Activated T-helper 1 cell treated with anti-CD3 and anti-CD28 coated beads, Interleukin-12 subunit alpha, Interleukin-12 subunit beta, Interleukin-2, Interleukin-4 antibody, amounts not matched to agents 30 ng/mL and 10 ng/mL and 1 ng/mL, durations not matched to agents 14 hours and 24 hours and 36 hours (primary cell): ENCODE measurements at regions not wholly inside any gene's neighbourhood (a gene's known extent, or its start where the extent isn't known, plus 50 kb on each side); places are given as distances from the start of the nearest gene placed in this dataset.
"Not testable (repeated sequence)": the region's sequence is repeated elsewhere in the genome, so short reads cannot be mapped to it uniquely, and the experiment has no call there.

ENCODE experiments used
- DNase-seq: peaks from one replicate; pipeline ENCODE4 v3.0.0; 2021; ENCODE audit warnings: low spot score
- H3K27ac Mint-ChIP-seq: one replicate; pipeline ENCODE4 v1.8.0; 2021; ENCODE audit warnings: mild to moderate bottlenecking, mixed read lengths
- H3K27me3 Mint-ChIP-seq: one replicate; pipeline ENCODE4 v1.8.0; 2022; ENCODE audit warnings: mild to moderate bottlenecking, moderate library complexity, mixed read lengths; ENCODE audit not compliant: insufficient read depth
- H3K36me3 Mint-ChIP-seq: one replicate; pipeline ENCODE4 v1.8.0; 2021; ENCODE audit warnings: low read depth, mixed read lengths
- H3K4me1 Mint-ChIP-seq: one replicate; pipeline ENCODE4 v1.8.0; 2021; ENCODE audit warnings: low read depth, mixed read lengths
- H3K4me3 Mint-ChIP-seq: one replicate; pipeline ENCODE4 v1.8.0; 2021; ENCODE audit warnings: mild to moderate bottlenecking, moderate library complexity, mixed read lengths
- H3K9me3 Mint-ChIP-seq: one replicate; pipeline ENCODE4 v1.8.0; 2021; ENCODE audit warnings: mixed read lengths
- intact Hi-C: fragments of 100-400 bp; cut with micrococcal nuclease; formaldehyde crosslinking; loops from one replicate; pipeline ENCODE4 v1.15.1; 2024

- no peaks in the 10 kb centered on the region for H3K4me1 Mint-ChIP-seq
- intact Hi-C loops, result no loop called here
Measured at GRCh38 chr11:45000918-45001317, 50.2 kb upstream of the TP53I11 start.

GRCh38 chr11:45001466-45002165, 50.9 kb upstream of the TP53I11 start:
- intact Hi-C loops, result no loop called here
- Mint-ChIP-seq H3K9me3 (no peaks in the 10 kb centered on the region), H3K27me3 (peaks cover 25% of the 10 kb centered on the region), H3K27ac (no peak overlapping the region), H3K36me3 (no peaks in the 10 kb centered on the region), H3K4me1 (no peaks in the 10 kb centered on the region), H3K4me3 (no peak overlapping the region)
- no peak for DNase-seq

More at GRCh38 chr11:45000918-45001317, 50.2 kb upstream of the TP53I11 start:
- no peaks in the 10 kb centered on the region for H3K9me3 Mint-ChIP-seq
- H3K27ac Mint-ChIP-seq, result no peak overlapping the region
- no peaks in the 10 kb centered on the region for H3K36me3 Mint-ChIP-seq
- no peak for DNase-seq
- H3K27me3 Mint-ChIP-seq, result peaks cover 22% of the 10 kb centered on the region
- H3K4me3 Mint-ChIP-seq, result no peak overlapping the region

DNA sequence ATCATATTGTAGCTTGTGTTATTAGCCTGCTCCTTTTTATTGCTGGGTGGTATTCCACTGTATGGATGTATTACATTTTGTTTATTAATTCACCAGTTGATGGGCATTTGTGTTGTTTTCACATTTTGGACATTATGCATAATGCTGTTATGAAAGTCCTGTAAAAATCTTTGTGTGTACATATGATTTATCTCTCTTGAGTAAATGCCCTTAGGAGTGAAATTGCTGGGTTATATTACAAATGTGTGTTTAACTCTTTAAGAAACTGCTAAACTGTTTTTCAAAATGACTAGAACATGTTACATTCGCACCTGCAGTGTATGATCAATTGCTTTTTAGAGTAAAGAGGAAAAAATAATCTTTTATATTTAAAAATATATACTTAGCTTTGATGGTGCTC, 54.4 kb upstream of the TP53I11 start:
- Mint-ChIP-seq H3K36me3 (no peaks in the 10 kb centered on the region), H3K27ac (no peak overlapping the region), H3K4me3 (no peak overlapping the region), H3K27me3 (peaks cover 31% of the 10 kb centered on the region), H3K4me1 (no peaks in the 10 kb centered on the region), H3K9me3 (no peaks in the 10 kb centered on the region)
- DNase-seq, result no peak
- intact Hi-C loops, result no loop called here

- Mint-ChIP-seq H3K9me3 (no peaks in the 10 kb centered on the region), H3K27ac (no peak overlapping the region), H3K27me3 (peaks cover 29% of the 10 kb centered on the region), H3K36me3 (no peaks in the 10 kb centered on the region), H3K4me3 (no peak overlapping the region), H3K4me1 (no peaks in the 10 kb centered on the region)
- intact Hi-C loops, result no loop called here
- DNase-seq, result no peak
Measured at GRCh38 chr11:45007011-45007410, 56.3 kb upstream of the TP53I11 start.

- intact Hi-C loops, DNase-seq, H3K4me3 Mint-ChIP-seq, H3K4me1 Mint-ChIP-seq, H3K36me3 Mint-ChIP-seq, H3K27ac Mint-ChIP-seq: not testable (repeated sequence)
- Mint-ChIP-seq H3K27me3 (peaks cover 14% of the 10 kb centered on the region), H3K9me3 (peaks cover 16% of the 10 kb centered on the region)
Measured at GRCh38 chr11:45015983-45016382, 65.3 kb upstream of the TP53I11 start.

DNA sequence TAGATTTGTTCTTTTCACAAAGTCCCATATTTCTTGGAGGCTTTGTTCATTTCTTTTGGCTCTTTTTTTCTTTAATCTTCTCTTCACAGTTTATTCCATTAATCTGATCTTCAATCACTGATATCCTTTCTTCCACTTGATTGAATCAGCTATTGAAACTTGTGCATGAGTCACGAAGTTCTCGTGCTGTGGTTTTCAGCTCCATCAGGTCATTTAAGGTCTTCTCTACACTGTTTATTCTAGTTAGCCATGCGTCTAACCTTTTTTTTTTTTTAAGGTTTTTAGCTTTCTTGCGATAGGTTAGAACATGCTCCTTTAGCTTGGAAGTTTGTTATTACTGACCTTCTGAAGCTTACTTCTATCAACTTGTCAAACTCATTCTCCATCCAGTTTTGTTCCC, 65.8 kb upstream of the TP53I11 start:
- DNase-seq, H3K4me1 Mint-ChIP-seq, H3K36me3 Mint-ChIP-seq, H3K27ac Mint-ChIP-seq, intact Hi-C loops, H3K4me3 Mint-ChIP-seq: not testable (repeated sequence)
- Mint-ChIP-seq H3K9me3 (peaks cover 16% of the 10 kb centered on the region), H3K27me3 (peaks cover 14% of the 10 kb centered on the region)

- no peak for DNase-seq
- Mint-ChIP-seq H3K27me3 (peaks cover 14% of the 10 kb centered on the region), H3K27ac (no peak overlapping the region), H3K9me3 (peaks cover 16% of the 10 kb centered on the region), H3K36me3 (no peaks in the 10 kb centered on the region), H3K4me1 (no peaks in the 10 kb centered on the region), H3K4me3 (no peak overlapping the region)
- intact Hi-C loops, result no loop called here
Measured at GRCh38 chr11:45017329-45017728, 66.6 kb upstream of the TP53I11 start.

- DNase-seq, result no peak
- no peaks in the 10 kb centered on the region for H3K9me3 Mint-ChIP-seq
- no peak overlapping the region for H3K27ac Mint-ChIP-seq
- H3K36me3 Mint-ChIP-seq, result no peaks in the 10 kb centered on the region
- no peak overlapping the region for H3K4me3 Mint-ChIP-seq
- H3K27me3 Mint-ChIP-seq, result peaks cover 10% of the 10 kb centered on the region
- intact Hi-C loops, result no loop called here
- H3K4me1 Mint-ChIP-seq, result peaks cover 6% of the 10 kb centered on the region
Measured at GRCh38 chr11:45021001-45021400, 70.3 kb upstream of the TP53I11 start.

- peaks cover 10% of the 10 kb centered on the region for H3K27me3 Mint-ChIP-seq
- no peak overlapping the region for H3K4me3 Mint-ChIP-seq
- peaks cover 6% of the 10 kb centered on the region for H3K4me1 Mint-ChIP-seq
- H3K36me3 Mint-ChIP-seq, result no peaks in the 10 kb centered on the region
- H3K9me3 Mint-ChIP-seq, result no peaks in the 10 kb centered on the region
- no peak overlapping the region for H3K27ac Mint-ChIP-seq
- no peak for DNase-seq
- intact Hi-C loops, result no loop called here
Measured at GRCh38 chr11:45021692-45022141, 71.0 kb upstream of the TP53I11 start.

DNA sequence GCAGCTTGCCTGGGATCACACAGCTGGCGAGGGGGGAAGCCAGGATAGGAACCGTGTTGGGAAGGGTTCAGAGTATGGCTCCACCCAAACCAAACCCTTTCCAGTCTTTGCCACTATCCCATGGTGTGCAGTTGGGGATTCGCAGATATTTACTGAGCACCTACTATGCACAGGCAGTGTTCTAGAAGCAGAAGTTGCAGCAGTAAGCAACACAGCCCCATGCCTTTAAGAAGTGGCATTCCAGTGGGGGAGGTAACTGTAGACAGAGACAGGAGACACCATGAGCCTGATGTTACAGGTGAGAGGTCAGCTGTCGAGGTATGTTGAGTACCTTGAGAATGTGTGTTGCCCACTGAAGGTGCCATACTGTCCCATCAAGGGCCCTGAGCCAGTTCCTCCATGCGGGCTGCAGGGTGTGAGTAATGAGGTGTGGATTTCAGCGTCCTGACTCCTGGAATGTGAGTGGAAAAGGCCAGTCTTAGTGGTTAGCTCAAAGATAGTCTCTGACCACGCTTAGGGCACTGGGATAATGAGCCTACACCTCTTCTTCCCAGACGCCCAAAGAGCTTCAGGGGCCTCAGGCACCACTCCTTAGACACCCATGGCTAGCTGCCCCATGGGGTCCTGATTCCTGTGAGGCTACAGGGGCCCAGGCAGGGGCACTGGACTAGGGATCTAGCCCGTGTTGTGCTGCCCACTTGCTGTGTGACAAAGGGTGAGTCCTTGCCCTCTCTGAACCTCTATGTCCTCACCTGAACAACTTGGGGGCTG, 71.8 kb upstream of the TP53I11 start:
- Mint-ChIP-seq H3K27me3 (peaks cover 10% of the 10 kb centered on the region), H3K9me3 (no peaks in the 10 kb centered on the region), H3K27ac (no peak overlapping the region), H3K4me3 (no peak overlapping the region), H3K36me3 (no peaks in the 10 kb centered on the region), H3K4me1 (peaks cover 6% of the 10 kb centered on the region)
- intact Hi-C loops, result no loop called here
- DNase-seq, result no peak

- no peaks in the 10 kb centered on the region for H3K36me3 Mint-ChIP-seq
- no peak overlapping the region for H3K4me3 Mint-ChIP-seq
- H3K9me3 Mint-ChIP-seq, result no peaks in the 10 kb centered on the region
- H3K4me1 Mint-ChIP-seq, result peaks cover 6% of the 10 kb centered on the region
- DNase-seq, result no peak
- intact Hi-C loops, result no loop called here
- H3K27me3 Mint-ChIP-seq, result peaks cover 10% of the 10 kb centered on the region
- H3K27ac Mint-ChIP-seq, result no peak overlapping the region
Measured at GRCh38 chr11:45023065-45023365, 72.3 kb upstream of the TP53I11 start.

- Mint-ChIP-seq H3K9me3 (no peaks in the 10 kb centered on the region), H3K4me3 (no peak overlapping the region), H3K4me1 (peaks cover 6% of the 10 kb centered on the region), H3K36me3 (no peaks in the 10 kb centered on the region), H3K27me3 (peaks cover 3% of the 10 kb centered on the region), H3K27ac (no peak overlapping the region)
- no peak for DNase-seq
- intact Hi-C loops, result no loop called here
Measured at GRCh38 chr11:45024316-45024715, 73.6 kb upstream of the TP53I11 start.

GRCh38 chr11:45024846-45025588, 74.3 kb upstream of the TP53I11 start:
- no peak for DNase-seq
- H3K4me3 Mint-ChIP-seq, result no peak overlapping the region
- intact Hi-C loops, result no loop called here
- H3K27ac Mint-ChIP-seq, result no peak overlapping the region
- no peaks in the 10 kb centered on the region for H3K36me3 Mint-ChIP-seq
- peaks cover 2% of the 10 kb centered on the region for H3K27me3 Mint-ChIP-seq
- H3K9me3 Mint-ChIP-seq, result no peaks in the 10 kb centered on the region
- peaks cover 6% of the 10 kb centered on the region for H3K4me1 Mint-ChIP-seq
